RWPE2 (cell line): ENCODE measurements at regions not wholly inside any gene's neighbourhood (a gene's known extent, or its start where the extent isn't known, plus 50 kb on each side); places are given as distances from the start of the nearest gene placed in this dataset.

Source experiments
- ATAC-seq: fragments of 200-7000 bp; cut with Tn5 transposase; 3 replicates; pipeline ENCODE4 v1.9.1; 2021; ENCODE audit warnings: low read depth
- DNase-seq: peaks from one replicate; pipeline ENCODE4 v3.0.0-alpha.2; 2020; ENCODE audit warnings: low spot score
- H3K27ac ChIP-seq: fragments of 450-650 bp; 2 replicates; pipeline ENCODE4 v1.5.1; 2017; ENCODE audit warnings: mild to moderate bottlenecking; ENCODE audit not compliant: poor library complexity, severe bottlenecking
- H3K27me3 ChIP-seq: fragments of 250-450 bp; sonication (Bioruptor Pico); 2 replicates; pipeline ENCODE4 v1.5.1; 2021; ENCODE audit warnings: mild to moderate bottlenecking, moderate library complexity; ENCODE audit not compliant: insufficient read depth, poor library complexity, severe bottlenecking
- H3K36me3 ChIP-seq: fragments of 250-450 bp; sonication (Bioruptor Pico); 2 replicates; pipeline ENCODE4 v1.5.1; 2020; ENCODE audit warnings: low read depth, mild to moderate bottlenecking, moderate library complexity
- H3K4me1 ChIP-seq: fragments of 250-450 bp; sonication (Bioruptor Pico); 2 replicates; pipeline ENCODE4 v1.5.1; 2021; ENCODE audit warnings: mild to moderate bottlenecking, moderate library complexity; ENCODE audit not compliant: insufficient read depth, poor library complexity, severe bottlenecking
- H3K4me3 ChIP-seq: fragments of 250-450 bp; sonication (Bioruptor Pico); 2 replicates; pipeline ENCODE4 v1.5.1; 2021; ENCODE audit warnings: mild to moderate bottlenecking, moderate library complexity; ENCODE audit not compliant: severe bottlenecking
- H3K9me3 ChIP-seq: fragments of 250-450 bp; sonication (Bioruptor Pico); 2 replicates; pipeline ENCODE4 v1.5.1; 2021; ENCODE audit warnings: mild to moderate bottlenecking, moderate library complexity; ENCODE audit not compliant: severe bottlenecking
- TF ChIP-seq, protein P1 (sequence below): fragments of 450-650 bp; IDR thresholded peaks from one replicate; pipeline ENCODE4 v1.5.1; 2017; ENCODE audit warnings: mild to moderate bottlenecking, moderate library complexity; ENCODE audit not compliant: poor library complexity, severe bottlenecking

GRCh38 chr2:107412209-107412904 lies 414.3 kb upstream of the RGPD4 start:
- ATAC-seq, result no peak
- Histone ChIP-seq H3K36me3 (no peaks in the 10 kb centered on the region), H3K27ac (no peak overlapping the region), H3K9me3 (no peaks in the 10 kb centered on the region), H3K27me3 (peaks cover 11% of the 10 kb centered on the region), H3K4me1 (no peaks in the 10 kb centered on the region), H3K4me3 (no peak overlapping the region)
- no peak for DNase-seq
- TF ChIP-seq, protein P1, sequence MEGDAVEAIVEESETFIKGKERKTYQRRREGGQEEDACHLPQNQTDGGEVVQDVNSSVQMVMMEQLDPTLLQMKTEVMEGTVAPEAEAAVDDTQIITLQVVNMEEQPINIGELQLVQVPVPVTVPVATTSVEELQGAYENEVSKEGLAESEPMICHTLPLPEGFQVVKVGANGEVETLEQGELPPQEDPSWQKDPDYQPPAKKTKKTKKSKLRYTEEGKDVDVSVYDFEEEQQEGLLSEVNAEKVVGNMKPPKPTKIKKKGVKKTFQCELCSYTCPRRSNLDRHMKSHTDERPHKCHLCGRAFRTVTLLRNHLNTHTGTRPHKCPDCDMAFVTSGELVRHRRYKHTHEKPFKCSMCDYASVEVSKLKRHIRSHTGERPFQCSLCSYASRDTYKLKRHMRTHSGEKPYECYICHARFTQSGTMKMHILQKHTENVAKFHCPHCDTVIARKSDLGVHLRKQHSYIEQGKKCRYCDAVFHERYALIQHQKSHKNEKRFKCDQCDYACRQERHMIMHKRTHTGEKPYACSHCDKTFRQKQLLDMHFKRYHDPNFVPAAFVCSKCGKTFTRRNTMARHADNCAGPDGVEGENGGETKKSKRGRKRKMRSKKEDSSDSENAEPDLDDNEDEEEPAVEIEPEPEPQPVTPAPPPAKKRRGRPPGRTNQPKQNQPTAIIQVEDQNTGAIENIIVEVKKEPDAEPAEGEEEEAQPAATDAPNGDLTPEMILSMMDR, result no peak

- Histone ChIP-seq H3K27me3 (peaks cover 11% of the 10 kb centered on the region), H3K4me3 (no peak overlapping the region), H3K27ac (no peak overlapping the region), H3K4me1 (no peaks in the 10 kb centered on the region), H3K9me3 (no peaks in the 10 kb centered on the region), H3K36me3 (no peaks in the 10 kb centered on the region)
- TF ChIP-seq, protein P1, result no peak
- ATAC-seq, result no peak
- no peak for DNase-seq
These were observed 413.7 kb upstream of the RGPD4 start for GRCh38 chr2:107412981-107413380.

- peaks cover 11% of the 10 kb centered on the region for H3K27me3 ChIP-seq
- TF ChIP-seq, protein P1, result no peak
- H3K9me3 ChIP-seq, result no peaks in the 10 kb centered on the region
- DNase-seq (no peak), ATAC-seq (no peak)
- H3K27ac ChIP-seq, result no peak overlapping the region
- no peaks in the 10 kb centered on the region for H3K36me3 ChIP-seq
- no peak overlapping the region for H3K4me3 ChIP-seq
- no peaks in the 10 kb centered on the region for H3K4me1 ChIP-seq
These were observed 412.3 kb upstream of the RGPD4 start for GRCh38 chr2:107414376-107414775.

DNA sequence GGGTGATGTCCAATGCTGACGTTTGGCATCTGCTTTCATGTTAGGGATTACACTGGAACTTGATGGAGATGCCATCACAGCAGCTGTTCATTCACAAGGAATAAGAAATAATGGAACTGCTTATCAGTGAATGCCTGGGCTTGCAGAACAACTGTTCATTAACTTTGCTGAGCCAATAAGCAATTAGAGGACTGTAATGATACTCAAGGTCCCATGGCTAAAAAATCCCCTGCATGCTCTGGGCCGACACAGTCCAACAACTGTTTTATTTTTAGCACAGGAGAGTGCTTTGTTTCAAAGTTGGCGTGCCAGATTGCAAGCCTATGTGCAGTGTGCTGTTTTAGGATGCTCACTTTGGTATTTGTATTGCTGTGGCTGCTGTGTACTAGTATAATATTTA lies 408.0 kb upstream of the RGPD4 start:
- Histone ChIP-seq H3K4me1 (no peaks in the 10 kb centered on the region), H3K36me3 (no peaks in the 10 kb centered on the region), H3K27ac (no peak overlapping the region), H3K27me3 (peaks cover 10% of the 10 kb centered on the region), H3K4me3 (no peak overlapping the region), H3K9me3 (no peaks in the 10 kb centered on the region)
- TF ChIP-seq, protein P1, result no peak
- DNase-seq (no peak), ATAC-seq (no peak)

GRCh38 chr2:107419191-107419590 lies 407.5 kb upstream of the RGPD4 start:
- H3K36me3 ChIP-seq, result no peaks in the 10 kb centered on the region
- ATAC-seq (no peak), DNase-seq (no peak)
- no peak overlapping the region for H3K27ac ChIP-seq
- peaks cover 5% of the 10 kb centered on the region for H3K27me3 ChIP-seq
- TF ChIP-seq, protein P1, result no peak
- no peaks in the 10 kb centered on the region for H3K4me1 ChIP-seq
- no peak overlapping the region for H3K4me3 ChIP-seq
- no peaks in the 10 kb centered on the region for H3K9me3 ChIP-seq
